IMR-90 (cell line): ENCODE measurements at regions not wholly inside any gene's neighbourhood (a gene's known extent, or its start where the extent isn't known, plus 50 kb on each side); places are given as distances from the start of the nearest gene placed in this dataset.

ENCODE experiments used
- ATAC-seq: fragments of 200-7000 bp; cut with Tn5 transposase; 2 replicates; pipeline ENCODE4 v1.9.1; 2020; ENCODE audit warnings: low read depth, mild to moderate bottlenecking, moderate library complexity
- BruUV-seq: library from RNA; stranded (reverse); fragments of 400-500 nt; replicated peaks from 2 replicates; lab custom pipeline; 2021; lab: Mats Ljungman, UMichigan
- CTCF ChIA-PET: fragments of 300-600 bp; formaldehyde crosslinking; extraction: SDS; loops from one replicate; lab custom pipeline; 2021; ENCODE audit warnings: antibody characterized with exemption; lab: Yijun Ruan, JAX
- POLR2A ChIA-PET: fragments of 300-600 bp; sonication (Branson Sonifier 250); formaldehyde crosslinking; loops from one replicate; lab custom pipeline; 2022; ENCODE audit warnings: antibody characterized with exemption; ENCODE audit not compliant: unreplicated experiment; lab: Charles Lee
- DNase-seq: peaks from one replicate; pipeline ENCODE4 v3.0.0; 2013
- H2AFZ ChIP-seq: replicated peaks from 2 replicates; pipeline ENCODE3; 2013; ENCODE audit warnings: low read length, mild to moderate bottlenecking; ENCODE audit not compliant: poor library complexity
- H2AK5ac ChIP-seq: 2 replicates; pipeline ENCODE4 v1.6.1; 2013; ENCODE audit warnings: low read depth, low read length, inconsistent platforms
- H2AK9ac ChIP-seq: replicated peaks from 2 replicates; pipeline ENCODE3; 2013; ENCODE audit warnings: mild to moderate bottlenecking, low read depth, low read length, moderate library complexity; ENCODE audit not compliant: poor library complexity
- H2BK120ac ChIP-seq: 2 replicates; pipeline ENCODE4 v1.6.1; 2013; ENCODE audit warnings: low read depth, low read length, inconsistent platforms
- H2BK15ac ChIP-seq: 3 replicates; pipeline ENCODE4 v1.6.1; 2013; ENCODE audit warnings: low read depth, low read length, inconsistent platforms
- H2BK20ac ChIP-seq: 2 replicates; pipeline ENCODE4 v1.6.1; 2013; ENCODE audit warnings: low read depth, mild to moderate bottlenecking, inconsistent platforms, low read length, moderate library complexity
- H2BK5ac ChIP-seq: 2 replicates; pipeline ENCODE4 v1.6.1; 2013; ENCODE audit warnings: mild to moderate bottlenecking, low read depth, low read length, inconsistent platforms; ENCODE audit not compliant: poor library complexity, severe bottlenecking
- H3K14ac ChIP-seq: replicated peaks from 2 replicates; pipeline ENCODE4 v1.6.1; 2013; ENCODE audit warnings: low read depth, low read length, inconsistent platforms
- H3K18ac ChIP-seq: 2 replicates; pipeline ENCODE4 v1.6.1; 2013; ENCODE audit warnings: low read depth, low read length, control low read depth
- H3K23ac ChIP-seq: 2 replicates; pipeline ENCODE4 v1.6.1; 2013; ENCODE audit warnings: low read depth, low read length, inconsistent platforms
- H3K27ac ChIP-seq: 2 replicates; pipeline ENCODE4 v1.5.1; 2013; ENCODE audit warnings: mild to moderate bottlenecking, control low read depth, low read length; ENCODE audit not compliant: insufficient read depth
- H3K27me3 ChIP-seq: 2 replicates; pipeline ENCODE4 v1.6.1; 2013; ENCODE audit warnings: low read length; ENCODE audit not compliant: control insufficient read depth, insufficient read depth
- H3K36me3 ChIP-seq: 2 replicates; pipeline ENCODE4 v1.6.1; 2013; ENCODE audit warnings: low read length, mixed read lengths; ENCODE audit not compliant: control insufficient read depth, insufficient read depth
- H3K4ac ChIP-seq: 2 replicates; pipeline ENCODE4 v1.6.1; 2013; ENCODE audit warnings: low read depth, low read length, inconsistent platforms
- H3K4me1 ChIP-seq: 2 replicates; pipeline ENCODE4 v1.6.1; 2013; ENCODE audit warnings: low read length, mixed read lengths; ENCODE audit not compliant: control insufficient read depth, insufficient read depth
- H3K4me2 ChIP-seq: 2 replicates; pipeline ENCODE4 v1.6.1; 2013; ENCODE audit warnings: low read depth, mild to moderate bottlenecking, control low read depth, low read length, moderate library complexity
- H3K4me3 ChIP-seq: 2 replicates; pipeline ENCODE4 v1.5.1; 2013; ENCODE audit warnings: low read depth, mild to moderate bottlenecking, control low read depth, low read length, moderate library complexity; ENCODE audit not compliant: insufficient read depth
- H3K56ac ChIP-seq: 2 replicates; pipeline ENCODE4 v1.6.1; 2013; ENCODE audit warnings: low read length, inconsistent platforms; ENCODE audit not compliant: insufficient read depth; ENCODE audit errors: extremely low read depth
- H3K79me1 ChIP-seq, 2 experiments: 2 replicates each; pipeline ENCODE4 v1.6.1; 2013; ENCODE audit warnings: low read length in 2 of 2, inconsistent platforms in 1 of 2, low read depth in 1 of 2
- H3K9ac ChIP-seq: 2 replicates; pipeline ENCODE4 v1.6.1; 2013; ENCODE audit warnings: low read depth, low read length, control low read depth
- H3K9me1 ChIP-seq: 2 replicates; pipeline ENCODE4 v1.6.1; 2013; ENCODE audit warnings: low read length, inconsistent platforms; ENCODE audit not compliant: insufficient read depth
- H3K9me3 ChIP-seq: 2 replicates; pipeline ENCODE4 v1.6.1; 2013; ENCODE audit warnings: low read length; ENCODE audit not compliant: control insufficient read depth, insufficient read depth
- H4K20me1 ChIP-seq: 2 replicates; pipeline ENCODE4 v1.6.1; 2013; ENCODE audit warnings: low read length, inconsistent platforms; ENCODE audit not compliant: insufficient read depth
- H4K5ac ChIP-seq: 2 replicates; pipeline ENCODE4 v1.6.1; 2013; ENCODE audit warnings: mild to moderate bottlenecking, low read depth, low read length, control low read depth
- H4K8ac ChIP-seq, 2 experiments: 2 replicates each; pipeline ENCODE4 v1.6.1; 2013; ENCODE audit warnings: low read depth in 2 of 2, low read length in 2 of 2, control low read depth in 1 of 2, inconsistent platforms in 1 of 2
- H4K91ac ChIP-seq: 2 replicates; pipeline ENCODE4 v1.6.1; 2013; ENCODE audit warnings: low read depth, low read length, inconsistent platforms; ENCODE audit not compliant: insufficient read depth
- BHLHE40 ChIP-seq: fragments of 150-350 bp; IDR thresholded peaks from 2 replicates; pipeline ENCODE4 v1.6.1; 2016; ENCODE audit warnings: mild to moderate bottlenecking, low read depth, low read length
- CEBPB ChIP-seq: IDR thresholded peaks from 2 replicates; pipeline ENCODE4 v1.6.1; 2012; ENCODE audit warnings: low read depth, low read length, improper control_type of control experiment
- CHD1 ChIP-seq: IDR thresholded peaks from 2 replicates; pipeline ENCODE4 v1.6.1; 2012; ENCODE audit warnings: low read depth, low read length, improper control_type of control experiment
- CTCF ChIP-seq: conservative IDR thresholded peaks from 2 replicates; pipeline ENCODE4 v1.5.1; 2012; ENCODE audit warnings: mild to moderate bottlenecking, low read depth, low read length, improper control_type of control experiment
- FOS ChIP-seq: fragments of 150-350 bp; IDR thresholded peaks from 2 replicates; pipeline ENCODE4 v1.6.1; 2016; ENCODE audit warnings: low read depth, low read length
- MAFK ChIP-seq: IDR thresholded peaks from 2 replicates; pipeline ENCODE4 v1.6.1; 2012; ENCODE audit warnings: low read depth, low read length, improper control_type of control experiment
- MAZ ChIP-seq: IDR thresholded peaks from 2 replicates; pipeline ENCODE4 v1.6.1; 2012; ENCODE audit warnings: low read depth, mild to moderate bottlenecking, low read length, improper control_type of control experiment, moderate library complexity, borderline replicate concordance
- MXI1 ChIP-seq: IDR thresholded peaks from 2 replicates; pipeline ENCODE4 v1.6.1; 2012; ENCODE audit warnings: low read depth, mild to moderate bottlenecking, low read length, moderate library complexity, borderline replicate concordance
- NFE2L2 ChIP-seq: fragments of 150-350 bp; IDR thresholded peaks from 2 replicates; pipeline ENCODE4 v1.6.1; 2016; ENCODE audit warnings: low read depth, mild to moderate bottlenecking, low read length
- POLR2A ChIP-seq: IDR thresholded peaks from 2 replicates; pipeline ENCODE4 v1.6.1; 2012; ENCODE audit warnings: mild to moderate bottlenecking, low read depth, low read length
- RAD21 ChIP-seq: IDR thresholded peaks from 2 replicates; pipeline ENCODE4 v1.6.1; 2012; ENCODE audit warnings: low read length, improper control_type of control experiment
- RCOR1 ChIP-seq: IDR thresholded peaks from 2 replicates; pipeline ENCODE4 v1.6.1; 2012; ENCODE audit warnings: mild to moderate bottlenecking, low read length, improper control_type of control experiment; ENCODE audit not compliant: insufficient replicate concordance
- RFX5 ChIP-seq: IDR thresholded peaks from 2 replicates; pipeline ENCODE4 v1.8.0; 2012; ENCODE audit warnings: low read depth, mild to moderate bottlenecking, low read length, moderate library complexity
- SMC3 ChIP-seq: fragments of 150-350 bp; IDR thresholded peaks from 2 replicates; pipeline ENCODE4 v1.6.1; 2016; ENCODE audit warnings: low read depth, mild to moderate bottlenecking, antibody characterized with exemption, low read length, moderate library complexity
- WGBS, 2 experiments: methylation state at CpG; one replicate each; pipeline versions ENCODE4 v1.1.5 to v1.1.7; 2013; ENCODE audit warnings: missing lambda C conversion rate in 2 of 2; ENCODE audit not compliant: insufficient read length in 1 of 2; ENCODE audit errors: extremely low coverage in 2 of 2; 5-methylcytosine and 5-hydroxymethylcytosine counted together
- dilution Hi-C: fragments of 300-500 bp; cut with HindIII; formaldehyde crosslinking; loops from one replicate; pipeline ENCODE4 v1.14.3; 2018; ENCODE audit warnings: low sequenced_read_pairs; ENCODE audit not compliant: unreplicated experiment
- in situ Hi-C: fragments of 300-500 bp; cut with MboI; formaldehyde crosslinking; loops from 3 replicates; pipeline ENCODE4 v1.14.3; 2019; ENCODE audit warnings: low sequenced_read_pairs, inconsistent platforms, mixed read lengths
- intact Hi-C: fragments of 100-400 bp; cut with micrococcal nuclease; formaldehyde crosslinking; loops from 2 replicates; pipeline ENCODE4 v1.10.0; 2022
- TF ChIP-seq, protein P1 (sequence below): fragments of 150-350 bp; IDR thresholded peaks from 2 replicates; pipeline ENCODE4 v1.6.1; 2017; ENCODE audit warnings: mild to moderate bottlenecking, antibody characterized with exemption, low read length, low read depth
- TF ChIP-seq, protein P2 (sequence below): fragments of 150-350 bp; IDR thresholded peaks from 2 replicates; pipeline ENCODE4 v1.6.1; 2016; ENCODE audit warnings: low read depth, mild to moderate bottlenecking, low read length, moderate library complexity, borderline replicate concordance

DNA sequence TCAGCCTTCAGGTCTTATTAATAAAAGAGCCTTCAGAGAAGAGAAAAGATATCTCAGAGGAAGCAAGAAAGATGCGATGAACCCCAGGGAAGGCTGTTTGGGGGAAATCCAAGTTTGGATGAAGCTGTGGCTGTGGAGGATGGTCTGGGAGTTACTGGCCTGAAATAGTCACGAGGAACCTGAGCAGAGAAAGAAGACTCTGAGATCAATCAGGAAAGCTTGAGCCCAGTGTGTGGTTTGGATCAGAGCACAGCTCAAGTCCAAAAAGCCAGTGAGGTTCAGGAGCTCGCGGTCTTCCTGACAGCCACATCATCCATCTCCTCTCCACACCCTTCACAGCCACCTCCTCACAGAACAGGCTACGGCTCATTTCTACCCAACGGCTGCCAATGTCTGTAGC lies 87.4 kb upstream of the SERPINE2 start:
- H2AFZ ChIP-seq, result peak overlapping the region; percentile 14
- H3K4me3 ChIP-seq, result no peak overlapping the region
- no peak overlapping the region for H3K4me2 ChIP-seq
- no TSS peak for BruUV-seq
- no peak overlapping the region for H4K91ac ChIP-seq
- no peaks in the 10 kb centered on the region for H3K79me1 ChIP-seq
- H3K56ac ChIP-seq, result no peak overlapping the region
- H2BK120ac ChIP-seq, result 0 out of 2 replicates have a peak overlapping the region, but pooled peaks have one; percentile 28
- H3K14ac ChIP-seq, result 0 out of 2 replicates have a peak overlapping the region, but pooled peaks have one; percentile 50
- no peak for ATAC-seq
- dilution Hi-C loops (no loop called here), intact Hi-C loops (no loop called here), in situ Hi-C loops (no loop called here)
- no peak overlapping the region for H2BK20ac ChIP-seq
- no peak overlapping the region for H2BK15ac ChIP-seq
- WGBS, 2 experiments, result 88% methylated on average over 1 of the region's 6 CpGs; no CpG with 5 or more reads in 1 of the 2 experiments
- no peak overlapping the region for H3K4ac ChIP-seq
- no peaks in the 10 kb centered on the region for H3K36me3 ChIP-seq
- no peak overlapping the region for H2AK5ac ChIP-seq
- POLR2A ChIA-PET, result no interaction called here
- H3K4me1 ChIP-seq, result peaks cover 9% of the 10 kb centered on the region
- no peak for DNase-seq
- H4K8ac ChIP-seq, result no peak overlapping the region
- H4K20me1 ChIP-seq, result no peaks in the 10 kb centered on the region
- no peak overlapping the region for H3K27ac ChIP-seq
- no peak overlapping the region for H2AK9ac ChIP-seq
- H2BK5ac ChIP-seq, result no peak overlapping the region
- H3K9ac ChIP-seq, result no peak overlapping the region
- H3K23ac ChIP-seq, result no peak overlapping the region; the same call in 1 of the 2 replicates
- H3K27me3 ChIP-seq, result no peaks in the 10 kb centered on the region
- H3K18ac ChIP-seq, result no peak overlapping the region
- no peak overlapping the region for H4K5ac ChIP-seq
- TF ChIP-seq RFX5 (no peak), CTCF (no peak), NFE2L2 (no peak), MAZ (no peak), RAD21 (no peak), CEBPB (no peak), CHD1 (no peak), RCOR1 (no peak), SMC3 (no peak), FOS (no peak), BHLHE40 (no peak), POLR2A (no peak), MAFK (no peak), MXI1 (no peak)
- TF ChIP-seq, protein P1, sequence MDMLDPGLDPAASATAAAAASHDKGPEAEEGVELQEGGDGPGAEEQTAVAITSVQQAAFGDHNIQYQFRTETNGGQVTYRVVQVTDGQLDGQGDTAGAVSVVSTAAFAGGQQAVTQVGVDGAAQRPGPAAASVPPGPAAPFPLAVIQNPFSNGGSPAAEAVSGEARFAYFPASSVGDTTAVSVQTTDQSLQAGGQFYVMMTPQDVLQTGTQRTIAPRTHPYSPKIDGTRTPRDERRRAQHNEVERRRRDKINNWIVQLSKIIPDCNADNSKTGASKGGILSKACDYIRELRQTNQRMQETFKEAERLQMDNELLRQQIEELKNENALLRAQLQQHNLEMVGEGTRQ, result no peak
- TF ChIP-seq, protein P2, sequence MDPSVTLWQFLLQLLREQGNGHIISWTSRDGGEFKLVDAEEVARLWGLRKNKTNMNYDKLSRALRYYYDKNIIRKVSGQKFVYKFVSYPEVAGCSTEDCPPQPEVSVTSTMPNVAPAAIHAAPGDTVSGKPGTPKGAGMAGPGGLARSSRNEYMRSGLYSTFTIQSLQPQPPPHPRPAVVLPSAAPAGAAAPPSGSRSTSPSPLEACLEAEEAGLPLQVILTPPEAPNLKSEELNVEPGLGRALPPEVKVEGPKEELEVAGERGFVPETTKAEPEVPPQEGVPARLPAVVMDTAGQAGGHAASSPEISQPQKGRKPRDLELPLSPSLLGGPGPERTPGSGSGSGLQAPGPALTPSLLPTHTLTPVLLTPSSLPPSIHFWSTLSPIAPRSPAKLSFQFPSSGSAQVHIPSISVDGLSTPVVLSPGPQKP, result no peak
- peaks cover 8% of the 10 kb centered on the region for H3K9me1 ChIP-seq
- H3K9me3 ChIP-seq, result no peaks in the 10 kb centered on the region
- CTCF ChIA-PET, result interaction anchor here (0.7 to 0.9 kb wide), 2 partner anchors 75 to 133 kb away, joined by 3 read pairs; no protein-coding TSS in a partner anchor
